H1 (cell line): ENCODE measurements at regions not wholly inside any gene's neighbourhood (a gene's known extent, or its start where the extent isn't known, plus 50 kb on each side); places are given as distances from the start of the nearest gene placed in this dataset.

Experiments
- BRCA1 ChIP-seq: IDR thresholded peaks from 2 replicates; pipeline ENCODE4 v1.6.1; 2012; ENCODE audit warnings: low read depth, low read length, improper control_type of control experiment
- GTF2F1 ChIP-seq: IDR thresholded peaks from 2 replicates; pipeline ENCODE4 v1.6.1; 2012; ENCODE audit warnings: low read depth, low read length, improper control_type of control experiment, borderline replicate concordance
- MAX ChIP-seq: IDR thresholded peaks from 2 replicates; pipeline ENCODE4 v1.6.1; 2012; ENCODE audit warnings: inconsistent platforms
- RAD21 ChIP-seq, 2 experiments: IDR thresholded peaks in 1 of 2; conservative IDR thresholded peaks in 1 of 2; 2 replicates each; pipeline ENCODE4 v1.6.1; 2011; ENCODE audit warnings: low read depth in 2 of 2, low read length in 2 of 2, improper control_type of control experiment in 1 of 2, inconsistent platforms in 1 of 2, mild to moderate bottlenecking in 1 of 2, moderate library complexity in 1 of 2
- TAF1 ChIP-seq: IDR thresholded peaks from 2 replicates; pipeline ENCODE4 v1.6.1; 2011; ENCODE audit warnings: mild to moderate bottlenecking, low read depth, low read length
- USF2 ChIP-seq: IDR thresholded peaks from 2 replicates; pipeline ENCODE4 v1.6.1; 2011; ENCODE audit warnings: low read length, improper control_type of control experiment

- no peak for TF ChIP-seq RAD21 (IDR thresholded peaks at IDR 0.05 in 1 of 2, conservative IDR thresholded peaks at IDR 0.05 in 1 of 2; ENCODE audit: low read depth in 2 of 2, low read length in 2 of 2)
- TF ChIP-seq TAF1, result no peak
- TF ChIP-seq GTF2F1, result no peak
- TF ChIP-seq BRCA1, result no peak
- TF ChIP-seq MAX, result no peak
- no peak for TF ChIP-seq USF2
Observed at GRCh38 chr4:71685975-71686374, 97.9 kb downstream of the GC start (continued).
